ENCODE measurements at regions not wholly inside any gene's neighbourhood (a gene's known extent, or its start where the extent isn't known, plus 50 kb on each side); places are given as distances from the start of the nearest gene placed in this dataset.
"Not testable (repeated sequence)": the region's sequence is repeated elsewhere in the genome, so short reads cannot be mapped to it uniquely, and the experiment has no call there.

DNA sequence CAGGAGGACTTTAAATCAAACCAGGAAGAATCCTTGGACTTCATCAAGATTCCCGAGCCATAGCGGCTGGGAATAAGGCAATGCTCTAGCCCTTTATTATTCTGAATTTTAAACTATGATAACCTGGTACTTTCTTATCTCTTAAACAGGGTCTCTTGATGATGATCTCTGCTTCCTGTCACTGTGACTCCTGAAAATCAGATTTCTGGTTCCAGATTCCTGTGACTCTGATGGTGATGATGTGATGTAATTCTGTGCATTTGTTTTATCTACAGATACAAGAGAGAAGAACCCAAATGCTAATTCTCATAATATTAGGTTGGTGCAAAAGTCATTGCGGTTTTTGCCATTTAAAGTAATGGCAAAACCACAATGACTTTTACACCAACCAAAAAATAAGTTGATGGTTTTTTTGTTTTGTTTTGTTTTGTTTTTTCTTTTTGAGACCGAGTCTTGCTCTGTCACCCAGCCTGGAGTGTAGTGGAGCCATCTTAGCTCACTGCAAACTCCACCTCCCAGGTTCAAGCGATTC is 116.3 kb upstream of the CREB1 start:
- DNase-seq: no peak

GRCh38 chr2:207416111-207416510 is 113.7 kb upstream of the CREB1 start:
- DNase-seq: no peak

GRCh38 chr2:207416900-207417299 is 112.9 kb upstream of the CREB1 start:
- no peak for DNase-seq

- DNase-seq: no peak
Measured at GRCh38 chr2:207417301-207417718, 112.5 kb upstream of the CREB1 start.

DNA sequence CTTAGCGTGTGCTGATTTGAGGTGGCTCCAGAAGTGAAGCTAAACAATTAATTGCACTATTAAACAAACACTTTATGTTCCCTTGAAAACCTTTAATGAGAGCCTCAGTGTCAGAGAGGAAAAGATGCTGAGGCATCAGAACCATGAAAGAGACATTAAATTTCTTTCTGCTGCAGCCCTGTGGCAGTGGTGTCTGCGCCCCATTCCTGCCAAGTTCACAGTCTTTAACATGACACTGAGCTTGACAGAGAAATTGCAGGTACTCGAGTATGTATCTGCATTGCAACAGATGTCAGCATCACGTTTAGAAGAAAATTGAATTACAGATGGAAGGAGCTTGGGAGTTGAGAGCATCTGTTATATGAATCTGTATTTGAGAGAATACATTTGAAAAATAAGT is 111.3 kb upstream of the CREB1 start:
- no peak for DNase-seq

- DNase-seq: no peak
Measured at GRCh38 chr2:207419331-207419730, 110.4 kb upstream of the CREB1 start.

GRCh38 chr2:207421671-207422070 is 108.1 kb upstream of the CREB1 start:
- no peak for DNase-seq

DNA sequence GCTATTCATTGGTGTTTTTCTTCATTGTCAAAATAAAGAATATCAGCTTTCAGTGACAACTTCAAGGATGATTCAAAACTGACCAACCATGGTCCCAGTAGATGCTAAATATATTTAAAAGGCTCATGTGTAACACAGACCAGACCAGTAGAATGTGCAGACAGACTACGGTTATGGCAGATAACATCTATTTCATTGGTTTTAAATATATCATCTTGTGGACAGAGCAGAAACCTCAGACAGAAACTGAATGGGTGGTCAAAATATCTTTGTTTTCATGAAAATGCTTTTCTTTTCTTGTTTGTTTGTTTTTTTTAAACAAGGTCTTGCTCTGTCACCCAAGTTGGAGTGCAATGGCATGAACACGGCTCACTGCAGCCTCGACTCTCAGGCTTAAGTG is 107.4 kb upstream of the CREB1 start:
- DNase-seq: no peak

DNA sequence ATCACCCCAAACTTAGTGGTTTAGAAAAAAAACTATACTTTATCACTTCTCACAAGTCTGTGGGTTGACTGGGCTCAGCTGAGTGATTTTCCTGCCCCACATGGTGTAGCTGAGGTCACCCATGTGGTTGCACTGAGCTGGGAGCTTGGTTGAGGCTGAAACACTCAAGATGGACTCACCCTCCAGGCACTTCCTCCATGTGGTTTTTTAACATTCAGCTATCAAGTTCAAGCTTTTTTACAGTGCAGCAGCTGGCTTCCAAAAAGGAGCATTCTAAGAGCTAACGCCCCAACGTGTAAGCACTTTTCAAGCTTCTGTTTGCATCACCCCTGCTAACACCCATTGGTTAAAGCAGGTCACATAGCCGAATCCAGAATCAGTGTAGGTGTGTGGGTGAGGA is 105.9 kb upstream of the CREB1 start:
- no peak for DNase-seq

- DNase-seq: no peak
Measured at GRCh38 chr2:207427986-207428385, 101.8 kb upstream of the CREB1 start.

- no peak for DNase-seq
Measured at GRCh38 chr2:207428573-207428972, 101.2 kb upstream of the CREB1 start.

- no peak for DNase-seq
Measured at GRCh38 chr2:207432453-207432852, 97.3 kb upstream of the CREB1 start.

DNA sequence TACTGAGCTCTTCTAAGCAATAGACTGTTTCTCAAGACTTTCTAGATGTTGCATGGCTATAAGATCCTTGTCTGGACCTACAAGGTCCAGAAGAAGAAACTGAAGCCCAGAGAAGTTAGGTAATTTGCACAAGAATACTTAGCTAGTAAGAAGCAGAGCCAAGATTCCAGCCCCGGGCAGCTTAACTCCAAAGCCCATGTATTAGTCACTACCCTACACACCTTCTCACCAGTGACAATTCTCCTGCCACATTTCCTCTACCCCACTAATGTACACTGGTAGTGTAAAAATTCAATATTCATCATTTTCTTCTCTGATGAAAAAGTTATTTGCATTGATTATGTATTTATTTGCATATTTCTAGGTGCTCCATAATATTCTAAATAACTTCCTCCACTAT is 95.5 kb upstream of the CREB1 start:
- no peak for DNase-seq

DNA sequence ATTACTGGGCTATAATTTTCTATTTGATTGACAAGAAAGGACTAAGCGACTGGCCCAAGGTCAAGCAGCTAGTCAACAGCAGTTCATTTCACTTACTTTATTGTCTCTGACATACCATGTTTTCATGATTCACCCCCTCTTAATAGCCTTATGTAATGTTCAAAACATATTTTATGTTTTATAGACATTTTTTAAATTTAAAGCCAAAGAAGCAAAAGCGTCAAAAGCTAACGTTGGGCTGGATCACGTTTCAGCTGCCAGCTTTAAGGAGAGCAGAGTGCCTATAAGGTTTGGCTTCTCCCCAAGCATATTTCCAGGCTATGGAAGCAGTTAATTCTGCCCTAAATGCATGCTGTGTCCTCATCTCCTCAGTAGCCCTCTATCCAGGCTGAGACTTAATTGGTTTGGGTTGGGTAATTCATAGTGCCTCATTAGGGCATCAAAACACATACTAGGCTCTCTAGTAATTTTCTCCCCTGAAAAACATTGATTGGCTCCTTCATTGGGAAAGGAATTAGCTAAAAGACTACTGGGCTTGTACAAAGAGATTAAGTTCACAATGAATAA is 94.8 kb upstream of the CREB1 start:
- peak; percentile 12 for DNase-seq

DNA sequence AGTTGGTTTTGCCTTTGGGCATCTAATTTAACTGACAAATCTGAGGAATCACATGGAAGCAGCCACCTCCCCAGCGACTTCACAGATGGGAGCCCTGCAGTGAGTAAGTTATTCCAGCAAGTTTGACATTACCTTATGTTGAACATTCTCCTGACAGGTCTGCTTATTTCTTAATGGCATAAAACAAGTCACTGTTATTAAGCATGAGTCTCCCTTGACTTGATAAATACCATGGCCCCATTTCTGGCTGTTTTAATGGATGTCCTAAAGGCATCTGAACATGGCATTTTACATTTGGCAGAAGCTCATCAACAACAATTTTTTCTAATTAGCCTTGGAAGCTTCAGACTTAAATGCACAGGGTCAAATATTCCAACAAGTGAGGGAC is 92.6 kb upstream of the CREB1 start:
- no peak for DNase-seq

DNA sequence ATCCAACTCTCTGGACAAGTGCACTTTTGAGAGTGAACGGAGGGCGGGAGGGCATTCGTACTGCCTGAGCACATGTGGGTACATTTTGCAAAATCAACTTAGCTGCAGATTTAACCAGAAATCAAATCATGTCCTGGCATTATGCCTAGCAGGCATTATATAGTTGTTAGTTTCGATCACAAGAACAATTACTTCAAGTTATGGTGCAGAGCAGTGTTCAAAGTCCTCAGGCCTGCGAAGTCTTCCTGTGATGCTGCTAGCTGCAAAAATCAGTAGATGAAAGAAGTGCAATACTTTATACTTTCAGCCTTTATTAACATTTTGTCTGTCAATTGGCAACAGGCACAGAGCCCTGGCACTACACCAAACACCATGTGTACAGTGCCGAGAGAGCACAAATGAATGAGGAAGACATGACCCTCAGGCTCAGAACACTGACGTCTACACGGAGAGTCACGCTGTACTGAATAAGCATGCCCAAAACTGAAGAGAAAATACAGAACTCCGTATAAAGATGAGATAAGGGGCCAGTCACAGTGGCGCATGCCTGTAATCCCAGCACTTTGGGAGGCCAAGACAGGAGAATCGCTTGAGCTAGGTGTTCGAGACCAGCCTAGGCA is 92.1 kb upstream of the CREB1 start:
- no peak for DNase-seq

DNA sequence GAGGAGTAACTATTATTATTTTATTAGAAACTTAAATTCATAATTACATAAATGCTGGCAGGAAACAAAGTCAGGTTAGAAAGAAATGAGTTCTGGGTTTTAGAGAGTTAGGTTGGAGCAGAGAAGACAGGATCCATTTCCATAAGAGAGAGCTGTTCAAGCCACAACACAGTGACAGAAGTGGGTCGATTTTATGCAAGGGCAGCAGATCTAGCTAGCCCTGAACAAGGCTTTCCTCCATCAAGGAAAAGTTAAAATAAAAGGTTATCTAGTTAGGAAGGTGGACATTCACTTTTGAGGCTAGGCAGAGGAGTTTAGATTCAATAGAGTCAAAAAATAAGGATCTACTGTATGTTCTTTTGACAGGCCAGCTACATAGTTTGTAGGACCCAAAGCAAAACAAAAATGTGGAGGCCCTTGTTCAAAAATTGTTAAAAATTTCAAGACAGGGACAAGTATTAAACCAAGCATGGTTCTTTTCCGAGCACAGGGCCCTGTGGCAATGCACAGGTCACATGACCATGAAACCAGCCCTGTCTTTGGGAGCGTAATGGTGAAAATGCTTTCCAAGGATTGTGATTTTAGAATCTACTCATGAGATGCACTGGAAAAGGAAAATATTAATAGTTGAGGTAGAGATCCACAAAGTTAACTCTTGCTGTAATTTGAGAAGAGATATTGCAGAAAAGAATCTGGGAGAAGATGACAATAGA is 91.2 kb upstream of the CREB1 start:
- DNase-seq: no peak

DNA sequence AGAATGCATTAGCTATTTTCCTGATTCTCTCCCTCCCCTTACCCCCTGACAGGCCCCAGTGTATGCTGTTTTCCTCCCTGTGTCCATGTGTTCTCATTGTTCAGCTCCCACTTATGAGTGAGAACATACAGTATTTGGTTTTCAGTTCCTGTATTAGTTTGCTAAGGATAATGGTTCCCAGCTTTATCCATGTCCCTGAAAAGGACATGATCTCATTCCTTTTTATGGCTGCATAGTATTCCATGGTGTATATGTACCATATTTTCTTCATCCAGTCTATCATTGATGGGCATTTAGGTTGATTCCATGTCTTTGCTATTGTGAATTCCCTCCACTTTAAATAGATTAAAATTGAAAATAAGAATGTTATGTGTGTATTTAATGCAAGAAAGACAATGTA is 89.9 kb upstream of the CREB1 start:
- DNase-seq: not testable (repeated sequence)

DNA sequence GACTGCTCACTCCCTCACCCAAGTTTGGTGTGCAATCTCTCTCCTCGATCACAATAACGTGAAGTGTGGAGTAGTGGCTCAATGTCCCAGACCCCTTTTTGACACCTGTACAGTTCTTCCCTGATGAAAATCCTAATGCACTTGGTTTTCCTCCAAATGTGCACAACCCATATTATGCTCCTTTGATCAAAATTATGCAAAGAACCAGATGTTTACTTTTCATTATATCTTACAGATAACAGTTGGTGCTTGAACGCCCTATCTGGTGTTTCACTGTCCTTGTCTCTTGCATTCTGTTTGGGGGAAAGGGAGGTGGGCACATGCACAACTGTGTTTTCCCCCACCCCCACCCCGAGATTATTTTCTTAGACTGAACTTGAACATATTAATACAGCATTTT is 85.0 kb upstream of the CREB1 start:
- DNase-seq: no peak

DNA sequence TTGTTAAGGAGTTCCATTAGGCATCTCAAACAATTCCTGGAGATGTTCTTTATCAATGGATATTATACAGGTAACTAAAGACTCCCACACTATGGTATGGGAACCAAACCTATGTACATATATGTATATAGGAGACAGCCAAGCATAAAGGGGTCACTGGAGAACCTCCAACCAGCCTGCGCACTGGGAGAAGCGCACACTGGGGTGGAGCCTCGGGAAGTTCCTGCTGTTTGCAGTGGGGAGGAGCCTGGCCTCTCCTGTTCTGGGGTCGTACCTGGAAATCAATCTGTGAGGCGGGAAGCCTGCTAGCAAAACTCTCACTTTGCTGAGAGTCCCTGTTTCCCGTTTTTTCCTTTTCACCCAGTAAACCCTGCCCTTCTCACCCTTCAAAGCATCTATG is 83.1 kb upstream of the CREB1 start:
- DNase-seq: no peak

- DNase-seq: no peak
Measured at GRCh38 chr2:207448006-207448405, 81.8 kb upstream of the CREB1 start.

GRCh38 chr2:207449642-207450165 is 80.1 kb upstream of the CREB1 start:
- no peak for DNase-seq

- no peak for DNase-seq
Measured at GRCh38 chr2:207450186-207450585, 79.6 kb upstream of the CREB1 start.

GRCh38 chr2:207458582-207458981 is 71.2 kb upstream of the CREB1 start:
- no peak for DNase-seq
